IPS-15b (cell line): ENCODE measurements at regions not wholly inside any gene's neighbourhood (a gene's known extent, or its start where the extent isn't known, plus 50 kb on each side); places are given as distances from the start of the nearest gene placed in this dataset.

Experiments
- H3K27me3 ChIP-seq: one replicate; pipeline ENCODE4 v1.6.1; 2013; ENCODE audit warnings: low read length; ENCODE audit not compliant: control insufficient read depth, insufficient read depth
- H3K36me3 ChIP-seq: one replicate; pipeline ENCODE4 v1.6.1; 2013; ENCODE audit warnings: low read length; ENCODE audit not compliant: control insufficient read depth, insufficient read depth
- H3K4me1 ChIP-seq: one replicate; pipeline ENCODE4 v1.6.1; 2013; ENCODE audit warnings: mild to moderate bottlenecking, low read length; ENCODE audit not compliant: control insufficient read depth, insufficient read depth
- H3K4me3 ChIP-seq: one replicate; pipeline ENCODE4 v1.5.1; 2013; ENCODE audit warnings: low read depth, low read length
- H3K9ac ChIP-seq: one replicate; pipeline ENCODE4 v1.6.1; 2013; ENCODE audit warnings: low read depth, mild to moderate bottlenecking, low read length
- H3K9me3 ChIP-seq: one replicate; pipeline ENCODE4 v1.6.1; 2013; ENCODE audit warnings: mild to moderate bottlenecking, low read length; ENCODE audit not compliant: control insufficient read depth, insufficient read depth

DNA sequence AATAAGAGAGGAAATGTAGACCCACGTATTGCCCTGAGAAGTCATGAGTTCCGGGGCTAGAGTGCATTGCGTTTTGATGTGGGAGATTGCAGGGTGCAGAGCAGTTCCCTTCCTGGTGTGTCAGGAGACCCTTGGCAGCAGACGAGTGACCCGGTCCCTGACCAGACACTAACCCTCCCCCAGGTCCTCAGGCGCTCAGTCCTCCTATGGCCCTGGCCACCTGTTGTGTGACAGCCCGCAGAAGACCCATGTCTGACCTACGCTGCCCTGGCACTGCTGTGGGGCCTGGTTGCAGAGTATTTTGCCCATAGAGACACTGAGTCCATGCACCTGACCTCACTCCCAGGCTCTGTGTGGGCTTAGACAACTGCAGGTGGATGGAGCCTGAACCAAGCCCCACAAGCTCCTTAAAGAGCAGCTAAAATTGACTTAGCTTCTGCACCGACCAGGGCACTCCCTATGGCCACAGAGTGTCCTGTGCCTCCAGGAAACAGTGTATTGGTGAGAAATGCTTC lies 833.8 kb downstream of the TBC1D22A start:
- Histone ChIP-seq H3K27me3 (no peaks in the 10 kb centered on the region), H3K36me3 (no peaks in the 10 kb centered on the region), H3K9me3 (no peaks in the 10 kb centered on the region), H3K4me1 (no peaks in the 10 kb centered on the region), H3K4me3 (no peak overlapping the region), H3K9ac (no peak overlapping the region)

DNA sequence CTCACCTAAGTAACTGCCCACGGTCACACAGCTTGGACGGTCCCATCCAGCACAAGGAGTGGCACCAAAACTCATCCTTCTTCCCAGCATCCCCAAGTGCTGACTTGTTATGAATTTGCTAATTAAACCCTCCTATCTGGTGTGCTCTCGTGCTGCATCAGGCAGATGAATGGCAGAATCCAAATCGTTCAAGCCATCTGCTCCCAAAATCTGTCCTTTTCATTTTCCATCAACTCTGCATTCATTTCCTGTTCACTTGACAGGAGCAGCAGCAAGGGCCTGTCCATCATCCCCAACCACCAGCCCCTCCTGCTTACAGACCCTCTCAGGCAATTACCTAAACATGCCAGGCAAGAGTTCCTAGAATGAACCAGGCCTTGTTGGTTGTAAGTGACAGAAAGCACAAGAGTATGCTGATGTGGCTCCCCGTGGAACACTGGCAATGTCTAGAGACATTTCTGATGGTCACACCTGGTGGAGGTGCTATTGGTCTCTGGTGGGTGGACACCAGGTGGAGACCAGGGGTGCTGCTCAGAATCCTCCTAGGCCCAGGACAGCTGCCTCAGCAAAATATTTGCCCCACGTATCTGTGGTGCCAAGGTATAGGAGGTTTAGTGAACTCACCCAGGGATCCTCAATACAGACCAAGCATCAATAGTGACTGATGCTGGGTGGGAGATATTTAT lies 832.5 kb downstream of the TBC1D22A start:
- H3K9ac ChIP-seq, result no peak overlapping the region
- no peaks in the 10 kb centered on the region for H3K36me3 ChIP-seq
- H3K4me3 ChIP-seq, result no peak overlapping the region
- H3K4me1 ChIP-seq, result no peaks in the 10 kb centered on the region
- H3K27me3 ChIP-seq, result no peaks in the 10 kb centered on the region
- no peaks in the 10 kb centered on the region for H3K9me3 ChIP-seq

- Histone ChIP-seq H3K36me3 (no peaks in the 10 kb centered on the region), H3K4me3 (no peak overlapping the region), H3K4me1 (no peaks in the 10 kb centered on the region), H3K27me3 (no peaks in the 10 kb centered on the region), H3K9ac (no peak overlapping the region), H3K9me3 (no peaks in the 10 kb centered on the region)
Observed at GRCh38 chr22:47593911-47594311, 831.5 kb downstream of the TBC1D22A start.

DNA sequence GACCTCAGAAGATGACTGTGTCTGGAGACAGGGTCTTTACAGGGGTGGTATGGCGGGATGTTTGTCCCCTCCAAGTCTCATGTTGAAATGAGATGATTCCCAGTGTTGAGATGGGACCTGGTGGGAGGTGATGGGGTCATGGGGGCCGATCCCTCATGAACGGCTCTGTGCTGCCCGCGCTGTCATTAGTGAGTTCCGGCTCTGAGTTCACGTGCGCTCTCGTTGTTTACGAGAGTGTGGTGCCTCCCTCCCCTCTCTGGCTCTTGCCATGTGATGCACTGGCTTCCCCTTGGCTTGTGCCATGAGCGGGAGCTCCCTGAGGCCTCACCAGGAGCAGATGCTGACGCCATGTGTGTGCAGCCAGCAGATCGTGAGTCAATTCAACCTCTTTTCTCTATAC lies 830.8 kb downstream of the TBC1D22A start:
- Histone ChIP-seq H3K36me3 (no peaks in the 10 kb centered on the region), H3K4me1 (no peaks in the 10 kb centered on the region), H3K9me3 (no peaks in the 10 kb centered on the region), H3K9ac (no peak overlapping the region), H3K27me3 (no peaks in the 10 kb centered on the region), H3K4me3 (no peak overlapping the region)

DNA sequence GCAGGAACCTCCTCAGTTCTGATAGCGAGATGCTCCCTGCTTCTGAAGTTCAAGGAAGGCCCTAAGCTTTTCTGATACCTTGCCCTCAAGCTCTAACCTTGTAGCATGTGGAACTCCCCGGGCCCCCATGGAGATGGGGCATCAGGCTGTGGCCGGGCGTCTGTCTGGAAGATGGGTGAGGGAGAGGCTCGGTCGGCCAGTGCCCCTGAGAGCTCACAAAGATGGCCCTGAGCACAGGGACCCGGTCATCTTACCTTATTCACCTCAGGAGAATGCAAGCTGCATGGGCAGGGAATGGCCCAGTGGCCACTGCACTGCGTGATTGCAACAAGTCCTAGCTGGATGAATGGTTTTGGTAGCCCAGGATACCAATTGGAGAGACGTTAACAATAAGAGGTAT lies 830.3 kb downstream of the TBC1D22A start:
- no peak overlapping the region for H3K9ac ChIP-seq
- H3K36me3 ChIP-seq, result no peaks in the 10 kb centered on the region
- H3K4me3 ChIP-seq, result no peak overlapping the region
- H3K27me3 ChIP-seq, result no peaks in the 10 kb centered on the region
- no peaks in the 10 kb centered on the region for H3K4me1 ChIP-seq
- no peaks in the 10 kb centered on the region for H3K9me3 ChIP-seq

GRCh38 chr22:47591709-47592108 lies 829.3 kb downstream of the TBC1D22A start:
- Histone ChIP-seq H3K4me1 (no peaks in the 10 kb centered on the region), H3K4me3 (no peak overlapping the region), H3K9ac (no peak overlapping the region), H3K27me3 (no peaks in the 10 kb centered on the region), H3K36me3 (no peaks in the 10 kb centered on the region), H3K9me3 (peaks cover 2% of the 10 kb centered on the region)

- no peaks in the 10 kb centered on the region for H3K36me3 ChIP-seq
- H3K4me3 ChIP-seq, result no peak overlapping the region
- H3K9ac ChIP-seq, result no peak overlapping the region
- H3K9me3 ChIP-seq, result peaks cover 5% of the 10 kb centered on the region
- no peaks in the 10 kb centered on the region for H3K27me3 ChIP-seq
- H3K4me1 ChIP-seq, result no peaks in the 10 kb centered on the region
Observed at GRCh38 chr22:47591016-47591415, 828.6 kb downstream of the TBC1D22A start.

DNA sequence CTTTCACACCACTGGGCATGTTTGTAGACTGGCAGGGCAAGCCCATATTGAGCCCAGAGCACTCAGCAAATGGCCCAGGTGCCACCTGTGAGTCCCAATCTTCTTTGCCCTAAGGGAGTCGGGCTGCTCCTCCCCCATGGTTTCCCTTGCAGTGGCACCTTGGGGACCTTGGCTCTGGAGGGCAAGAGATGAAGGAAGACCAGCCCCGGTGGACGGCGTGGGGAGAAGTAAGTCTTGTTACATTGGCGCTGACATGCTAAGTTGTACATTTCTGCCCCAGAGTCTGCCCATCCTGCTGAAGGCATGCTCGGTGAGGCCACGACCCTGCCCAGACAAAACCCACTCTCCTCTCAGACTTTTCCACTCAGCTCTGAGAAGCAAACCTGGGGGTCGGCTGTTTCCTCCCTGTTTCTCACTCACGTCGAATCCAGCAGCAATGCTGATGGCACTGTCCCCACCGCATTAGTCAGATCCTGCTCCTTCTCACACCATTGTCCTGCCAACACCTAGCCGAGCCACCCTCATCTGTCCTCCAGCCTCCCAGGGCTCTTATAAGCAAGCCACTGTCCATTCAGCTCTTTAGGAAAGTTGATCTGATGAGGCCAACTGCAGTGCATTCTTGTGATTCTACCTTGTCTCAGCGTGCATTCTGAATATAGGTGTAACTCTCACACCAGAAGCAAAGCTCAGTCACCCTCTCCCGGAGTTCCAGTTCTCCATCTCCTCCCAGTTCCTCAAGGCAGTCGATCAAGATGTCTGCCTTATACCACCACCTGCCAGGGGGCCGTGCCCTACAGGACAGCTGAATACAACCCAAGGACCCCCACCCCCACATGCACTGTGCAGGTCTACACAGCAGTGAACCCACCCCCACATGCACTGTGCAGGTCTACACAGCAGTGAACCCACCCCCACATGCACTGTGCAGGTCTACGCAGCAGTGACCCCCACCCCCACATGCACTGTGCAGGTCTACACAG lies 827.1 kb downstream of the TBC1D22A start:
- no peak overlapping the region for H3K4me3 ChIP-seq

DNA sequence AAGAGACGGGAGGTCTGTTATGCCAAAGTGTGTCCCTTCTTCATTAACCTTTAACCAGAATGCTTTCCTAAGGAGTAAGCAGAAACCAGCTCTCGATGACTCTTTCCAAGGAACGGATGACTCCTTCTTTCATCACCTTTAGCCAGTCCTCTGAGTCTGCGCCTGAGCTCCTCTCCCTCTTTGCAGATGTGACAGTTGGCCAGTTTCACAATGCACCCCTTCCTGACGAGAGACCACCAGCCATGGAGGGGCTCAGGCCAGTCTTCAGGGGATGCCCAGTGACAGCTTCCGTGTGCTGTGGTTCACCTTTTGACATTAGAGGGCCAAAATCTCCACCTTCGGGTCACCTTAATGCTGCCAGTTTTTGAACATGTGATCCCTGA lies 826.1 kb downstream of the TBC1D22A start:
- H3K9me3 ChIP-seq, result peaks cover 13% of the 10 kb centered on the region
- H3K4me3 ChIP-seq, result no peak overlapping the region
- H3K36me3 ChIP-seq, result no peaks in the 10 kb centered on the region
- no peaks in the 10 kb centered on the region for H3K27me3 ChIP-seq
- no peak overlapping the region for H3K9ac ChIP-seq
- no peaks in the 10 kb centered on the region for H3K4me1 ChIP-seq

More for the DNA sequence above, 827.1 kb downstream of the TBC1D22A start:
- H3K36me3 ChIP-seq, result no peaks in the 10 kb centered on the region
- no peaks in the 10 kb centered on the region for H3K4me1 ChIP-seq
- peaks cover 5% of the 10 kb centered on the region for H3K9me3 ChIP-seq
- no peaks in the 10 kb centered on the region for H3K27me3 ChIP-seq
- H3K9ac ChIP-seq, result no peak overlapping the region

DNA sequence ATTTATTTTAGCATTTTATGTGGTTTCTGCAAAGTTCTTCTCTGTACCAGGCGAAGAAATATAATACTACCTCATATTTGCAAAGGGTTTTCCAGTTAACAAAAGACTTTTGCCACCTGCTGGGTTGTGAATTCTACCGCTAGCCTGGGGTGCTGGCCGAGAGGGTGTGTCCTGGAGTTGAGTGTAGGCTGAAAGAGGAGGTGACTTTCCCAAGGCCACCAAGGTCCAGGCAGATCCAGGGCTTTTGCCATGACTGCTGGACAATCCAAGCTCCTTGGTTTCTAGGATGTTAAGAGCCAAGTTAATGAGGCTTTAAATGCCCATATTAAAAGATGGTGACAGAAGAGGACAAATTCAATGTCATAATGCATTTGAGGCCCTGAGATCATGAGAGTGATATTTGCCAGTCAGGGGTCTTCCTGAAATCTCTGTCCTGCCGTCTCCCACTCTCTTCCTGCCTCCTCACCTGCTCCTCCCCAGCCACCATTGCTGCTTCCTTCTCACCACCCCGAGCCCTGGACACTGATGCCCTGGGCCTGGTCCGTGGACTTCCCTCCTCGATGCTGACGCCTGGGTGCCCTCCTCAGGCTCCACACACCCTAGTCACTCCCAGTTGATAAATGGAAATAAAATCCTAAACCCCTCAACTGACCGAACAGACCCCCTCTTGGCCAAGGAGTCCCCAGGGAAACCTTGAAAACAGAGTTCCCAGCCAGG lies 825.6 kb downstream of the TBC1D22A start:
- Histone ChIP-seq H3K9ac (no peak overlapping the region), H3K27me3 (no peaks in the 10 kb centered on the region), H3K4me1 (no peaks in the 10 kb centered on the region), H3K9me3 (peaks cover 15% of the 10 kb centered on the region), H3K4me3 (no peak overlapping the region), H3K36me3 (no peaks in the 10 kb centered on the region)

- Histone ChIP-seq H3K27me3 (no peaks in the 10 kb centered on the region), H3K9ac (no peak overlapping the region), H3K9me3 (peaks cover 15% of the 10 kb centered on the region)
Observed at GRCh38 chr22:47587361-47587760, 824.9 kb downstream of the TBC1D22A start.

More at GRCh38 chr22:47587361-47587760, 824.9 kb downstream of the TBC1D22A start:
- Histone ChIP-seq H3K4me3 (no peak overlapping the region), H3K36me3 (no peaks in the 10 kb centered on the region), H3K4me1 (no peaks in the 10 kb centered on the region)
